H9 (cell line): ENCODE measurements at regions not wholly inside any gene's neighbourhood (a gene's known extent, or its start where the extent isn't known, plus 50 kb on each side); places are given as distances from the start of the nearest gene placed in this dataset.

Experiments
- DNase-seq: peaks from one replicate; pipeline ENCODE4 v3.0.0-alpha.2; 2017
- H2AFZ ChIP-seq: one replicate; pipeline ENCODE4 v1.6.1; 2013; ENCODE audit warnings: mild to moderate bottlenecking, low read length, control low read depth, moderate library complexity
- H2AK5ac ChIP-seq: 2 replicates; pipeline ENCODE4 v1.6.1; 2013; ENCODE audit warnings: low read length, control low read depth, mixed read lengths; ENCODE audit not compliant: insufficient read length
- H2BK120ac ChIP-seq: one replicate; pipeline ENCODE4 v1.6.1; 2013; ENCODE audit warnings: low read depth, mild to moderate bottlenecking, low read length, control low read depth, inconsistent platforms; ENCODE audit not compliant: poor library complexity, severe bottlenecking
- H2BK12ac ChIP-seq: 2 replicates; pipeline ENCODE4 v1.6.1; 2013; ENCODE audit warnings: low read length, control low read depth, mixed read lengths, low read depth; ENCODE audit not compliant: insufficient read length
- H2BK15ac ChIP-seq: 2 replicates; pipeline ENCODE4 v1.6.1; 2013; ENCODE audit warnings: low read depth, low read length, control low read depth
- H2BK20ac ChIP-seq: one replicate; pipeline ENCODE4 v1.6.1; 2013; ENCODE audit warnings: low read depth, mild to moderate bottlenecking, low read length, control low read depth, inconsistent platforms; ENCODE audit not compliant: poor library complexity, severe bottlenecking
- H2BK5ac ChIP-seq: 2 replicates; pipeline ENCODE4 v1.6.1; 2013; ENCODE audit warnings: low read length, control low read depth, mixed read lengths; ENCODE audit not compliant: insufficient read length
- H3K14ac ChIP-seq: 2 replicates; pipeline ENCODE4 v1.6.1; 2013; ENCODE audit warnings: low read length, control low read depth; ENCODE audit not compliant: insufficient read depth
- H3K18ac ChIP-seq: 2 replicates; pipeline ENCODE4 v1.6.1; 2013; ENCODE audit warnings: low read depth, mild to moderate bottlenecking, mixed read lengths, low read length, control low read depth; ENCODE audit not compliant: insufficient read length
- H3K23ac ChIP-seq: 2 replicates; pipeline ENCODE4 v1.6.1; 2013; ENCODE audit warnings: low read length, control low read depth, mixed read lengths, low read depth; ENCODE audit not compliant: insufficient read length
- H3K23me2 ChIP-seq: 2 replicates; pipeline ENCODE4 v1.6.1; 2013; ENCODE audit warnings: low read depth, mild to moderate bottlenecking, mixed read lengths, low read length, control low read depth; ENCODE audit not compliant: insufficient read length, poor library complexity, severe bottlenecking
- H3K27ac ChIP-seq: 2 replicates; pipeline ENCODE4 v1.5.1; 2013; ENCODE audit warnings: low read length, control low read depth, mixed read lengths, low read depth; ENCODE audit not compliant: insufficient read length
- H3K27me3 ChIP-seq: 2 replicates; pipeline ENCODE4 v1.6.1; 2013; ENCODE audit warnings: low read length, control low read depth, inconsistent platforms; ENCODE audit not compliant: insufficient read depth
- H3K4ac ChIP-seq: 2 replicates; pipeline ENCODE4 v1.6.1; 2013; ENCODE audit warnings: low read depth, mild to moderate bottlenecking, control low read depth, inconsistent platforms, low read length, moderate library complexity
- H3K4me1 ChIP-seq: 2 replicates; pipeline ENCODE4 v1.6.1; 2013; ENCODE audit warnings: low read length, control low read depth, inconsistent platforms; ENCODE audit not compliant: insufficient read depth
- H3K4me2 ChIP-seq: 2 replicates; pipeline ENCODE4 v1.6.1; 2013; ENCODE audit warnings: low read length, control low read depth, mixed read lengths; ENCODE audit not compliant: insufficient read length, insufficient read depth
- H3K56ac ChIP-seq: 2 replicates; pipeline ENCODE4 v1.6.1; 2013; ENCODE audit warnings: low read depth, mild to moderate bottlenecking, mixed read lengths, low read length, control low read depth; ENCODE audit not compliant: insufficient read length
- H3K79me1 ChIP-seq: 2 replicates; pipeline ENCODE4 v1.6.1; 2013; ENCODE audit warnings: low read depth, mild to moderate bottlenecking, moderate library complexity, low read length, control low read depth, inconsistent platforms; ENCODE audit not compliant: insufficient read depth, poor library complexity, severe bottlenecking
- H3K79me2 ChIP-seq: 2 replicates; pipeline ENCODE4 v1.6.1; 2013; ENCODE audit warnings: low read length, control low read depth, inconsistent platforms; ENCODE audit not compliant: insufficient read depth
- H3K9ac ChIP-seq: 2 replicates; pipeline ENCODE4 v1.6.1; 2013; ENCODE audit warnings: low read length, control low read depth, mixed read lengths; ENCODE audit not compliant: insufficient read length; ENCODE audit errors: extremely low read depth
- H3K9me3 ChIP-seq: one replicate; pipeline ENCODE4 v1.6.1; 2013; ENCODE audit warnings: low read depth, low read length, inconsistent platforms; ENCODE audit not compliant: control insufficient read depth
- H3T11ph ChIP-seq: one replicate; pipeline ENCODE4 v1.6.1; 2013; ENCODE audit warnings: mild to moderate bottlenecking, low read length, control low read depth, inconsistent platforms
- H4K20me1 ChIP-seq: one replicate; pipeline ENCODE4 v1.6.1; 2013; ENCODE audit not compliant: control insufficient read depth, insufficient read length, insufficient read depth
- H4K5ac ChIP-seq: 2 replicates; pipeline ENCODE4 v1.6.1; 2013; ENCODE audit warnings: low read depth, mild to moderate bottlenecking, mixed read lengths, low read length, control low read depth; ENCODE audit not compliant: insufficient read length
- H4K8ac ChIP-seq: replicated peaks from 2 replicates; pipeline ENCODE4 v1.6.1; 2013; ENCODE audit warnings: low read length, control low read depth, mixed read lengths, low read depth; ENCODE audit not compliant: insufficient read length
- H4K91ac ChIP-seq: 2 replicates; pipeline ENCODE4 v1.6.1; 2013; ENCODE audit warnings: low read depth, mild to moderate bottlenecking, moderate library complexity, mixed read lengths, low read length, control low read depth; ENCODE audit not compliant: insufficient read length
- H3K27ac Mint-ChIP-seq, 3 experiments: 2 replicates in 2 of 3; 3 replicates in 1 of 3; pipeline ENCODE4 v1.8.0; 2020 to 2021; ENCODE audit warnings: mixed read lengths in 3 of 3, mild to moderate bottlenecking in 1 of 3, moderate library complexity in 1 of 3
- H3K27me3 Mint-ChIP-seq: 2 replicates; pipeline ENCODE4 v1.8.0; 2021; ENCODE audit warnings: low read depth, mild to moderate bottlenecking, moderate library complexity, mixed read lengths
- H3K36me3 Mint-ChIP-seq, 3 experiments: 2 replicates in 2 of 3; 3 replicates in 1 of 3; pipeline ENCODE4 v1.8.0; 2020 to 2021; ENCODE audit warnings: low read depth in 3 of 3, mixed read lengths in 3 of 3; ENCODE audit not compliant: insufficient read depth in 1 of 3
- H3K4me1 Mint-ChIP-seq, 2 experiments: 2 replicates each; pipeline ENCODE4 v1.8.0; 2020; ENCODE audit warnings: mixed read lengths in 2 of 2
- H3K4me3 Mint-ChIP-seq, 2 experiments: 2 replicates in 1 of 2; 3 replicates in 1 of 2; pipeline ENCODE4 v1.8.0; 2020 to 2021; ENCODE audit warnings: mild to moderate bottlenecking in 2 of 2, mixed read lengths in 2 of 2, moderate library complexity in 1 of 2
- H3K9me3 Mint-ChIP-seq, 2 experiments: 2 replicates in 1 of 2; 3 replicates in 1 of 2; pipeline ENCODE4 v1.8.0; 2020; ENCODE audit warnings: mild to moderate bottlenecking in 2 of 2, mixed read lengths in 2 of 2, moderate library complexity in 1 of 2
- CTCF ChIP-seq: fragments of 200-600 bp; sonication (generic); conservative IDR thresholded peaks from 3 replicates; pipeline ENCODE4 v1.8.0; 2021; ENCODE audit warnings: antibody characterized with exemption, mild to moderate bottlenecking

GRCh38 chr2:189362283-189362682 lies 79.0 kb upstream of the WDR75 start:
- Histone ChIP-seq H3K23me2 (no peaks in the 10 kb centered on the region), H4K20me1 (no peaks in the 10 kb centered on the region), H3K79me2 (no peaks in the 10 kb centered on the region), H3K27me3 (no peaks in the 10 kb centered on the region), H2BK12ac (no peak overlapping the region), H4K8ac (no peak overlapping the region), H3K9ac (no peak overlapping the region), H3K56ac (no peak overlapping the region), H3K4me1 (no peaks in the 10 kb centered on the region), H2BK20ac (no peak overlapping the region), H3K4ac (no peak overlapping the region), H3K18ac (no peak overlapping the region), H3K27ac (no peak overlapping the region), H2BK5ac (no peak overlapping the region), H2BK15ac (no peak overlapping the region), H4K5ac (no peak overlapping the region), H2AK5ac (no peak overlapping the region), H4K91ac (no peak overlapping the region), H3K4me2 (no peak overlapping the region), H3K9me3 (no peaks in the 10 kb centered on the region), H3K14ac (no peak overlapping the region), H3K79me1 (no peaks in the 10 kb centered on the region), H2BK120ac (no peak overlapping the region), H2AFZ (no peak overlapping the region), H3K23ac (no peak overlapping the region), H3T11ph (no peak overlapping the region)
- no peak for TF ChIP-seq CTCF
- DNase-seq: no peak
- Mint-ChIP-seq H3K9me3 (peaks cover 3% of the 10 kb centered on the region in 2 experiments; a peak in 2 of 5 replicates), H3K4me1 (peaks cover 0 to 7% of the 10 kb centered on the region in 2 experiments; a peak in 2 of 4 replicates), H3K4me3 (no peak overlapping the region), H3K27me3 (no peaks in the 10 kb centered on the region), H3K36me3 (peaks cover 0 to 2% (median 0%) of the 10 kb centered on the region in 3 experiments; a peak in 1 of 7 replicates), H3K27ac (no peak overlapping the region)
